ENCODE measurements at regions not wholly inside any gene's neighbourhood (a gene's known extent, or its start where the extent isn't known, plus 50 kb on each side); places are given as distances from the start of the nearest gene placed in this dataset.
"Not testable (repeated sequence)": the region's sequence is repeated elsewhere in the genome, so short reads cannot be mapped to it uniquely, and the experiment has no call there.

DNA sequence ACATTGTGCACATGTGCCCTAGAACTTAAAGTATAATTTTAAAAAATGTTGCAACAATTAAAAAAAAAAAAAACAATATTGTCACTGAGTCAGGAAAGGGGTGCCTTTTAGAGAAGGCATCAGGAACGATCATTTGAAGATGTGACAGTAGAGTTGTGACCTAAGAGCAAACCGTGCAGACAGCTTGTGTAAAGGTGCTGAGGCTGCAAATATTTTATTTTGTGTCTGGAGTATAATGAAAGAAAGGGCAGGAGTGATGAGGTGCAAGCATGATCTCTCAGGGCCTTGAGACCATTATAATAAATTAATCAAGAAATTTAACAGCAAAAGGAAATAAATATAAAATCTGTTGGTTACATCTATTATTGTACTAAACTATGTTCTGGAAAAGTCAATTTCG lies 1219.7 kb downstream of the OLFM4 start:
- no peak for DNase-seq (ENCODE audit: insufficient read length, low spot score)
- FAIRE-seq: no peak

DNA sequence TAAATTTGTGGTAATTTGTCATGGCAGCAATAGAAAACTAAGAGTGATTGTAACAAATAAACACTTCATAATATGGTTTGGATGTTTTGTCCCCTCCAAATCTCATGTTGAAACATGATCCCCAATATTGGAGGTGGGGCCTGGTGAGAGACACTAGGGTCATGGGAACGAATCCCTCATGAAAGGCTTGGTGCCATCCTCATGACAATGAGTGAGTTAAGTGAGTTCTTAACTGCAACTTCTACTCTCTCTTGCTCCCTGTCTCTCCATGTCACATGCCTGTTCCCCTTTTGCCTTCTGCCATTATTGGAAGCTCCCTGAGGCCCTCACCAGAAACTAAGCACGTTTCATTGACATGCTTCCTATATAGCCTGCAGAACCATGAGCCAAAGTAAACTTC lies 1233.2 kb downstream of the OLFM4 start:
- no peak for DNase-seq (ENCODE audit: insufficient read length, low spot score)
- no peak for FAIRE-seq

DNA sequence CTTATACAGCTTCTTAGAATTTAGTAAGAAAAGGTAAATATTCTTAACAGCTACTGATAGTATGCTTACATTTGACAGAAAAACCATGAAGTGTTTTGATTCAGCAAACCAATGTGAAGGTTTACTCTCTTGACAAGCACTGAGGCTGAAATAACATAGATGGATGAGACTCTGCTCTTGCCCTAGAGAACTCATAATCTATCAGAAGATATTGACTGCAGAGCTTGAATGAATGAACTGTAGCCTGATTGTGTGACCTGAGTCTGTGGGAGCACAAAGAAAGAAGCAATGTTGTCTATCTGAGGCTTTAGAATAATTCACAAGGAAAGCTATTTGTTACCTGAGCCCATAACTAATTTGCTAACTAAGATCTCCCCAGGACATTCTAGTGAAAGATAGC lies 1235.3 kb downstream of the OLFM4 start:
- DNase-seq (ENCODE audit: insufficient read length, low spot score) (no peak), FAIRE-seq (no peak)

DNA sequence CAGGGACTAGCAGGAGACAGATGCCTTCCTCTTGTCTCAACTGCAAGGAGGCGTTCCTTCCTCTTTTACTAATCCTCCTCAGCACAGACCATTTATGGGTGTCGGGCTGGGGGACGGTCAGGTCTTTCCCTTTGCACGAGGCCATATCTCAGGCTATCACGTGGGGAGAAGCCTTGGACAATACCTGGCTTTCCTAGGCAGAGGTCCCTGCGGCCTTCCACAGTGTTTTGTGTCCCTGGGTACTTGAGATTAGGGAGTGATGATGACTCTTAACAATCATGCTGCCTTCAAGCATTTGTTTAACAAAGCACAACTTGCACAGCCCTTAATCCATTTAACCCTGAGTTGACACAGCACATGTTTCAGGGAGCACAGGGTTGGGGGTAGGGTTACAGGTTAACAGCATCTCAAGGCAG lies 1238.6 kb downstream of the OLFM4 start:
- not testable (repeated sequence) for FAIRE-seq

DNA sequence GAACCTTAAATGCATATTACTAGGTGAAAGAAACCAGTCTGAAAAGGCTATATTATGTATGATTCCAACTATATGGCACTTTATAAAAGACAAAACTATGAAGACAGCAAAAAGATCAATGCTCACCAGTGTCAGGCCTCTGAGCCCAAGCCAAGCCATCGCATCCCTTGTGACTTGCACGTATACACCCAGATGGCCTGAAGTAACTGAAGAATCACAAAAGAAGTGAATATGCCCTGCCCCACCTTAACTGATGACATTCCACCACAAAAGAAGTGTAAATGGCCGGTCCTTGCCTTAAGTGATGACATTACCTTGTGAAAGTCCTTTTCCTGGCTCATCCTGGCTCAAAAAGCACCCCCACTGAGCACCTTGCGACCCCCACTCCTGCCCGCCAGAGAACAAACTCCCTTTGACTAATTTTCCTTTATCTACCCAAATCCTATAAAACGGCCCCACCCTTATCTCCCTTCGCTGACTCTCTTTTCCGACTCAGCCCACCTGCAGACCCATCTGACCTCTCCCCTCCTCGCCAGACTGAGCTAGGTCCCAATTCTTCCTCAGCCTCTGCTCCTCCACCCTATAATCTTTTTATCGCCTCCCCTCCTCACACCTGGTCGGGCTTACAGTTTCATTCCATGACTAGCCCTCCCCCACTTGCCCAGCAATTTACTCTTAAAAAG lies 1239.5 kb downstream of the OLFM4 start:
- not testable (repeated sequence) for DNase-seq (ENCODE audit: insufficient read length, low spot score); FAIRE-seq

More for the DNA sequence above, 1238.6 kb downstream of the OLFM4 start:
- not testable (repeated sequence) for DNase-seq (ENCODE audit: insufficient read length, low spot score)

DNA sequence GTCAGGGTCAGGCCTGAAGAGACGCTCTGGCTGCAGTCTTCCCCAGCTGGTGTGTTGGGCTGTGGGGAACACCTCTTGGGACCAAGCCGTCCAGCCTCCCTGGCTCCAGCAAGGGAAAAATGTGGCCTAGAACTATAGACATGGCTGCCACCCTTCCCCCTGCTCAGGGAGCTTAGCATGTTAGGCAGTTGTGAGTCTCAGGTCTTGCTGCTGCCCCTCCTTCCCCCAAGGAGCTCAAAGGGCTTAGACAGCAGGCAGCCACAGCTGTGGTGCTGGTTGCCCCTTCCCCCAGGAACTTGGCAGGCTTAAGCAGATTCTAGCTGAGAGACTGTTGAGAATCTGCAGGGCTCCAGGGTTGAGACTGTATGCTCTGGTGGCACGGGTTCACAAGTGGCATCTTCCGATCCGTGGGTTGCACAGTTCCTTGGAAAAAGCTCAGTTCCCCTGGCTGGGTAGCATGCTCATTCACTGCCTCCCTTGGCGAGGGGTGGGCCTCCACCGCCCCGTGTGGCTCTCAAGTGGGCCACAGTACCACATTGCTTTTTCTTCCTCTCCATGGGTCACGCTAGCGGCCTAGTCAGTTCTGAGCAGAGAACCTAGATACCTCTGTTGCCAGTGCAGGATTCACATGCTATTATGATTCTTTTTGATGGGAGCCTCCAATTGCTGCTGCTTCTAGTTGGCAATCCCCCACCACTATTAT lies 1258.6 kb downstream of the OLFM4 start:
- FAIRE-seq: no peak

DNA sequence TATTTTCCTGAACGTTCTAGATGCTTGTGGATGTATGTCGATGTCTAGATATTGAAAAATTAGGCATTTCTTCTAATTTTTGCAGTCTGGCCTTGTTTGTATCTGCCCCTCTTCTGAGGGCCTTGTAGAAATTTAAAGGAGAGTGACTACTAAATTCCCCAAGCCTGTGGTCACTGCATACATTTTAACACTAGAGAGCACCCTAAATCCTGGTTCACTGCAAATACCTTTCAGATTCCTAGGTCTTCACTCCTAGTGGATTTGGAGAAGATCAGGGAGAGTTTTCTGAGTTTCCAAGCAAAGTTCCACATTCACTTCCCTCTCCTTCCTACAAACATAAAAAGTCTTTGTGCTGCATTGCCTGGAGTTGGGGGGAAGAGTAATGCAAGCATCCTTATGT lies 1272.5 kb downstream of the OLFM4 start:
- no peak for DNase-seq (ENCODE audit: insufficient read length, low spot score)
- FAIRE-seq: no peak

More for the DNA sequence above, 1258.6 kb downstream of the OLFM4 start:
- DNase-seq (ENCODE audit: insufficient read length, low spot score): no peak

DNA sequence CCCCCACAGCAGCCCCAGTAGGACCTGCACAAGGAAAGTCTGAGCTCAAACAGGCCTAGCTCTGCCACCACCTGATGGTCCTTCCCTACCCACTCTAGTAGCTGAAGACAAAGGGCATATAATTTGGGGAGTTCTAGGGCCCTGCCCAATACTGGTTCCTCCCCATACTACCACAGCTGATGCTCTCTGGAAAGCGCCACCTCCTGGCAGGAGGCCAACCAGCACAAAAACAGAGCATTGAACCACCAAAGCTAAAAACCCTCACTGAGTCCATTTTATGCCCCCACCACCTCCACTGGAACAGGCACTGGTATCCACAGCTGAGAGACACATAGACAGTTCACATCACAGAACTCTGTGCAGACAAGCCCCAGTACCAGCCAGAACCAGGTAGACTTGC lies 1276.8 kb downstream of the OLFM4 start:
- DNase-seq (ENCODE audit: insufficient read length, low spot score): no peak
- no peak for FAIRE-seq

DNA sequence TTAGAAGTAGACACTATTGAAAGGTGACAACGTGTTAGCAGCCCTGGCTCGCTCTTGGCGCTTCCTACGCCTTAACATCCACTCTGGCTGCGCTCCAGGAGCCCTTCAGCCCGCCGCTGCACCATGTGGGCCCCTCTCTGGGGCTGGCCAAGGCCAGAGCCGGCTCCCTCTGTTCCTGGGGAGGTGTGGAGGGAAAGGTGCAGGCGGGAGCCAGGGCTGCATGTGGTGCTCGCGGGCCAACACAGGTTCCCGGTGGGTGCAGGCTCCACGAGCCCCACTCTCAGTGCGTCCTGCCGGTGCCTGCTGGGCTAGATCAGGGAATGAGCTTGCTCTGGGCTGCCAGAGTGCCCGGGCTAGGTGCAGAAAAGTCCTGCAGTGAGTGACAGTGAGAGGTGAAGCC lies 1284.3 kb downstream of the OLFM4 start:
- DNase-seq (ENCODE audit: insufficient read length, low spot score) (no peak), FAIRE-seq (no peak)

DNA sequence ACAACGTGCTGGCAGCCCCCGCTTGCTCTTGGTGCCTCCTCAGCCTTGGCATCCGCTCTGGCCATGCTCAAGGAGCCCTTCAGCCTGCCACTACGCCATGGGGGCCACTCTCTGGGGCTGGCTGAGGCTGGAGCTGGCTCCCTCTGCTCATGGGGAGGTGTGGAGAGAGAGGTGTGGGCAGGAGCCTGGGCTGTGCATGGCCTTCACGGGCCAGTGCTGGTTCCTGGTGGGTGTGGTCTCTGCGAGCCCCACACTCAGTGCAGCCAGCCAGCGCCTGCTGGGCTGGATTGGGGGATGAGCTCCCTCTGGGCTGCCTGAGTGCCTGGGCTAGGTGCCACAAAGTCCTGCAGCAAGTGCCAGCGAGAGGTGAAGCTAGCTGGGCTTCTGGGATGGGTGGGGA lies 1289.1 kb downstream of the OLFM4 start:
- DNase-seq (ENCODE audit: insufficient read length, low spot score) (no peak), FAIRE-seq (no peak)

DNA sequence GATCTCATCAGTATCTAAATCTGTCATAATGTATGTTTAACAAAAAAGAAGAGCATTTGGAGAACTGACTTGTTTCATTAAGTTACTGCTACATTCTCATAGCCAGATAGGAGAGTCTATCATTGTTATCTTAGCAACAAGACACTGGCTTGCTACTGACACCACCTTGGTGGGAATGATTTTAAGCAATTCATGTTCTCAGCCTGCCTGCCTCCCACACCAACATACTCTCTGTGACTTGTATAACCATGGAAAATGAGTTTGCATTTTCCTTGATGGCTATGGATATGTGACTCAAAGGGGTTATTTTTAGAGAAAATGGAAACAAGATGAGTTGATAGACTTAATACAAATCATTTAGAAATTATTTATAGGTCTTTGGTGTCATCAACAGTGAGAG lies 1308.9 kb downstream of the OLFM4 start:
- FAIRE-seq: no peak
- no peak for DNase-seq (ENCODE audit: insufficient read length, low spot score)

DNA sequence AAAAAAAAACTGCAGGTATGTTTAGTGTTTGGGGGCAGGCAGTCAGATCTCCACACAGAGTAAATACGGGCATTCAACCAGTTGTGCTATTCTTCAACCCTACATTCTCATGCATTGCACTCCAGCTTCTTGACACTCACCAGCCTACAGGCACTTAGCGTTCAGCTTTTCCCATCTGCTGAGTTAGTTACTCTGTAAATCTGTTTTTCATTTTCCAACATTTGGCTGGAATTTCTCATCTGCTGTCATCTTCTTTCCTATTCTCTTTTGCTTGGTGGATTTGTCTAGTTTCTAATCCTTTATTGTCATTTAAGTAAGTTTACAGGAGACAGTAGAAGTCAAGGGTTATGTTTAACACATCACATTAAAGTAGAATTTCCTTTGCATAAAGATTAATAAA lies 1318.9 kb downstream of the OLFM4 start:
- DNase-seq (ENCODE audit: insufficient read length, low spot score) (no peak), FAIRE-seq (no peak)

DNA sequence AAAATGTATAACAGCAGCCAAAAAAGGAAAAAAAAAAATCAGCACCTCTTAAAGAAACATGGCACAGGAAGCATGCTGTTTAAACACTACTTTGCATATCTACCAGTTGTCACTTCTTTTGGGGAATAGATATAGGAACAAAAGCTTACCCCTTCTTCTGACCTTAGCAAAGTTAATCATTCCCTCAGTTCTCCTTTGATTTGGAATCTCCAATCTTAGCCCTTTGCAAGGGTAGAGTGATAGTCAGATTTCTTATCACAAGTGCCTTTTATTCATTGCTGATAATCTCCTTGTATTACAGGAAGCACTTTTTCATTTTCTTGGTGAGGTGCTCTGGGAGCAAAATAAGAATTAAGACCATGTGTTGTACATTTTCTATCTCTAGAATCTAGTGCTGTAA lies 1327.6 kb downstream of the OLFM4 start:
- no peak for DNase-seq (ENCODE audit: insufficient read length, low spot score)
- FAIRE-seq: no peak

DNA sequence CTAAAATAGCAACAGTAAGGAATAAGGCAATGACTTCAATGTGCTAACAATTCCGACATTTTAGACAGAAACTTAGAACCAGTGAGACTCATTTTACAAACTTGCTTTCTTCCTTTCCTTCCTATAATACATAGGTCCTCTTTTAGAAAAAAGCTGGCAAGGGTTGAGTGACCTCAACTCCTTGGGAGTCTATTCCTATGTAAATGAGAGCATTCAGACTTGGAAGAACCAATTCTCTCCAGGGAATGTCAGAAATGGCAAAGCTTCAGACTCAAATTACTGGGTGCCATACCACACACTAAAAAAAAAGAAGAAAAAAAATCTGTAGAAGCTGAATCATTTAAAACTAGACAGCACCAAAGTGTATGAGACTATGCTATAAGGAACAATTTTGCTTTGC lies 1328.2 kb downstream of the OLFM4 start:
- DNase-seq (ENCODE audit: insufficient read length, low spot score): no peak
- FAIRE-seq: no peak

DNA sequence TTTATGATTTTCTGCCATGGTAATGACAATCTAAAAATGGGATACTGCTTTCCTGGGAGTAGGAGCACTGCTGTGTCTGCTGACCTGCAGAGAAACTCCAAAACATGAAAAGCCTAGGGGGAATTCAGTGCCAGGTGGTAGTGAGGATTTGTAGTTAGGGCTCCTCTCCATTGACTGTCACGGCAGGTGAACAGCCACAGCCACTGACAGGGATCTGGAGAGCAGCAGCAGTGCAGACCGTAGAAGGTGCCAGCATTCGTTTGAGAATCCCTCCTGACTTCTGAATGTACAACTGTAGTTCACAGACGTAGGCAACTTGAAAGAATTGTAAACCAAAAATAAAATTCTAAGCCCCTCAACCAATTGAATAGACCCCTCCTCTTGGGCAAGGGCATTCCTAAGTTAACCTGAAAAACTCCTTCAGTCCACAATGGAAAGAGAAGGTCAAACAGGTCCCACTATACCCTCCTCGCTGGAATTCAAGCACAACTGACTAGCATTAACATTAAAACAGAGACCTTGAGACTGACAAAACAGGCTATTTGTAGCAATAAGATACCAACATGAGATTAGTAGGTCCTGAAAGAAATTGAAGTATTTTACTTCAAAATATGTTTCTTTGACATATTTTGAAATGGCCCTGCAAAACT lies 1328.8 kb downstream of the OLFM4 start:
- FAIRE-seq (no peak), DNase-seq (ENCODE audit: insufficient read length, low spot score) (no peak)

DNA sequence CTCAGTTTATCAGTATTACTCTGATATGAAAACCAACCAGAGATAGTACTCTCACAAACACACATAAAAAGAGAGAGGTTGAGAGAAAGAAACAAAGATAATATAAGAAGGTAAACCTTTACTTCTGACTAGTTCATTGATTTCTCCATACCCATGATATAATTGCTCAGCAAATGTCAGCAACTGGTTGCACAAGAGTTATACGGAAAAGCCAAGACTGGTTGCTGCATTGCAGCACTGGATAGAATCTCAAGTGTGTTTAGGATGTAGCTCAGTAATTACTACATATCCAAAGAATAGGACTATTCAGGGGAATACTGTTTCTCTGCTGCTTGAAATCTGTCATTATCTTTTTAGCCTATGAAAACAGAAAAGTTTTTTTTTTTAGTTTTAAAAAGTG lies 1332.8 kb downstream of the OLFM4 start:
- FAIRE-seq: no peak
- DNase-seq (ENCODE audit: insufficient read length, low spot score): no peak

DNA sequence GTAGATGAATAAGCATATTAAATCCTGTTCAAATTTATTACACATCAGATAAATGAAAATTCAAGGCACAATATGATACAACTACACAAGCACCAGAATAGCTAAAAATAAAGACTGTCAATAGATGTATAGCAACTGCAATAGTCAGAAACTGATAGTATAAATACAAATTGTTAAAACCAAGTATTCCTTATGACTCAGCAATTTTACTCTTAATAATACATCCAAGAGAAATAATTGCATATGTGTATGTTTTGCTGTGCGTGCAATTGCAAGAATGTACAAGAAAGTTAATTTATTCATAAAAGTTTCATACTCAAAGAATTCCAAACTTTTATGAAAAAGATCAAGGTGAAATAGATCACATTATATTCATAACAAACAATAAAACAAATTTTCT lies 1338.1 kb downstream of the OLFM4 start:
- no peak for FAIRE-seq
- no peak for DNase-seq (ENCODE audit: insufficient read length, low spot score)

DNA sequence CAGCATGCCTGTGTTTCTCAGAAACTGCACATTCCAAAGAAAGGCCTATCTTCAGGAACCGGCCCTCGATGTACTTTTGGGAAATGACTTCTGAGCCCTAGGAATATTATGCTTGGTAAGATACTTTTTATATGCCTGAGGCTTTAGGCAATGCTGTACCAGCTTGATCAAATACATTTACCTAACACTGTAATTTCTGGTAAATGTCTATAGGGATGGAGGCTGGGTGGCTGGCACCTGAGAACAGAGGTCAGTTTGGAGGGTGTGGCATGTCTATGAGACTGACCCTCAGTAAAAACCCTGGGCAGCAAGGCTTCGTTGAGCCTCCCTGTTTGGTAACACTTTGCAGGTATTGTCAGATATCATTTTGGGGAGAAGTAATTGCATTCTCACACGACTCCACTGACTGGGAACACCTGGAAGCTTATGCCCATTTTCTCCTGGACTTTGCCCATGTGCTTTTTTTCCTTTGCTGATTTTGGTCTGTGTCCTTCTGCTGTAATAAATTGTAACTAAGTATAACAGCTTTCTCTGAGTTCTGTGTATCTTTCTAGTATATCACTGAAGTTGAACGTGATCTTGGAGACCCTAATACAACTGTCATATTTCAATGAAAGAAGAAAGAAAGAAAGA lies 1339.1 kb downstream of the OLFM4 start:
- no peak for DNase-seq (ENCODE audit: insufficient read length, low spot score)
- FAIRE-seq: no peak

DNA sequence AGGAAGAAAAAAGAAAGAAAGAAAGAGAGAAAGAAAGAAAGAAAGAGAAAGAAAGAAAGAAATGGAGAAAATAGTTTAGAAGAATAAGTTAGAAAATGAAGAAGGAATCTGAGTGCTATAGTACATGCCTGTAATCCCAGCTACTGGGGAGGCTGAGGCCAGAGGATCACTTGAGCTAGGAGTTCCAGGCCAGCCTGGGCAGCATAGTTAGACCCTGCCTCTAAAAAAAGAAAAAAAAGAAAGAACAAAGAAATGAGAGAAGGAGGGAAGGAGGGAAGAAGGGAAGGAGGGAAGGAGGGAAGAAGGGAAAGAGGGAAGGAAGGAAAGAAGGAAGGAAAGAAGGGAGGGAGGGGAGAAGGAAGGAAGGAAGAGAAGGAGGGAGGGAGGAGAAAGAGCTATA lies 1339.8 kb downstream of the OLFM4 start:
- DNase-seq (ENCODE audit: insufficient read length, low spot score) (no peak), FAIRE-seq (no peak)

DNA sequence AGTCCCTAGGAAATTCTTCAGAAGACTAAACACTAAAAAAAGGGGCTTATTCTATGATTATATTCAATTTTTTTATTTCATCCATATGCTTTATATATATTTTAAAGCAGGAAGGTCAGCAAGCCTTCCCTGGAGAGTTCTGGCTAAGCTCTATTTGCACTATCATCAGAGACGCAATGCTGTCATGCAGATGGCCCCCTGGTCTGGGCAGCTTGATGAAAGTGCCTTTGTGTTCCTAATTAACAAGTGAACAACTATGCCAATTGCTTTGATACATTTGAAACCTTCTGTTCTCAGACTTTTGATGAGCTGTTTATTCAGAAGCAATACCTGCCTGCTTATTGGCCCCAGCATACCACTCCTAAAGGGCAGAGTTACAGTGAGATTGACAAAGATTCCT lies 1344.6 kb downstream of the OLFM4 start:
- FAIRE-seq (no peak), DNase-seq (ENCODE audit: insufficient read length, low spot score) (no peak)

DNA sequence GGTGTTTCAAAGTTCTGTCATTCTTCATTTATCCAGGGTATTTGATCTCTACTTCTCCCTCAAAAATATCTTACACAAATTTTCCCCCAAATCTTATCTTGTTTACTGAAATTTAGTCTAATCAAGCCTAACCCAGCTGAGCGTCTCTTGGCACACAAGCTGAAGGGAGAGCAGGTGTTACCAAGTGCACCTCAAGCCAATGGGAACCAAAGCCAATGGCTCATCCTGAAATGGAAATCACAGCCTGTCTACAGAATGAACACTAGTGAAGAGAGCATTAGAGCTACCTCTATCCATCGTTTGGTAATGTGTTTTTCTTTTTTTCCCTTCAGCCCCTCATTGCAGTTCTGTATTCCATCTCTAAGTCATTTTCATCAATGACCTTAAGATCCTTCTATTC lies 1350.8 kb downstream of the OLFM4 start:
- no peak for FAIRE-seq
- no peak for DNase-seq (ENCODE audit: insufficient read length, low spot score)

DNA sequence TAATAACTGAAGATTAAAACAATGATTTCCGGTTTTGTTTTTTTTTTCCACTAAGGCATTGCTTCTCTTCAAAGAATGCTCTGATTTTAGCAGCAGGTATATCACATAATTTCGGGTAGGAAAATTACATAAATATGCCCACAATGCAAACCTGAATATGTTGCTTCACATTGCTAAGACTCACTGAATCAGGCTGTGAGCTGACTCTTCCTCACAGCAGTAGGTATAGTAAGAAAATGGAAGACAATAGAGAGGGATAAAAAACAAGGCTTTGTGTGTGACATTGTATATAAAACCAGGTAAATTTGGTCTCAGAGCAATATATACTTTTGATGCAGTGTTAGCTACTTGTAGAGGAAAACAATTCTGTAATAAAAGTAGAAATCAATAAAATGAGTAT lies 1355.0 kb downstream of the OLFM4 start:
- DNase-seq (ENCODE audit: insufficient read length, low spot score) (no peak), FAIRE-seq (no peak)

All from GM19239 (cell line).